Osteocyte (in vitro differentiated cells): ENCODE measurements at regions not wholly inside any gene's neighbourhood (a gene's known extent, or its start where the extent isn't known, plus 50 kb on each side); places are given as distances from the start of the nearest gene placed in this dataset.
"Not testable (repeated sequence)": the region's sequence is repeated elsewhere in the genome, so short reads cannot be mapped to it uniquely, and the experiment has no call there.

ENCODE experiments used
- DNase-seq: peaks from one replicate; pipeline ENCODE4 v3.0.0; 2021; ENCODE audit warnings: mixed read lengths; ENCODE audit not compliant: unreplicated experiment; ENCODE audit errors: extremely low spot score
- H3K27ac Mint-ChIP-seq: one replicate; pipeline ENCODE4 v1.8.0; 2021; ENCODE audit warnings: mild to moderate bottlenecking, mixed read lengths; ENCODE audit not compliant: unreplicated experiment
- H3K27me3 Mint-ChIP-seq: one replicate; pipeline ENCODE4 v1.8.0; 2021; ENCODE audit warnings: mixed read lengths; ENCODE audit not compliant: unreplicated experiment
- H3K36me3 Mint-ChIP-seq: one replicate; pipeline ENCODE4 v1.8.0; 2021; ENCODE audit warnings: mixed read lengths; ENCODE audit not compliant: unreplicated experiment
- H3K4me1 Mint-ChIP-seq: one replicate; pipeline ENCODE4 v1.8.0; 2021; ENCODE audit warnings: mixed read lengths; ENCODE audit not compliant: unreplicated experiment
- H3K4me3 Mint-ChIP-seq: one replicate; pipeline ENCODE4 v1.8.0; 2021; ENCODE audit warnings: mild to moderate bottlenecking, moderate library complexity, mixed read lengths; ENCODE audit not compliant: unreplicated experiment
- H3K9me3 Mint-ChIP-seq: one replicate; pipeline ENCODE4 v1.8.0; 2021; ENCODE audit warnings: mixed read lengths; ENCODE audit not compliant: unreplicated experiment
- TF ChIP-seq, protein P1 (sequence below): fragments of 200-600 bp; sonication (generic); IDR thresholded peaks from 2 replicates; pipeline ENCODE4 v1.5.0; 2021; ENCODE audit warnings: antibody characterized with exemption, mild to moderate bottlenecking, moderate library complexity

DNA sequence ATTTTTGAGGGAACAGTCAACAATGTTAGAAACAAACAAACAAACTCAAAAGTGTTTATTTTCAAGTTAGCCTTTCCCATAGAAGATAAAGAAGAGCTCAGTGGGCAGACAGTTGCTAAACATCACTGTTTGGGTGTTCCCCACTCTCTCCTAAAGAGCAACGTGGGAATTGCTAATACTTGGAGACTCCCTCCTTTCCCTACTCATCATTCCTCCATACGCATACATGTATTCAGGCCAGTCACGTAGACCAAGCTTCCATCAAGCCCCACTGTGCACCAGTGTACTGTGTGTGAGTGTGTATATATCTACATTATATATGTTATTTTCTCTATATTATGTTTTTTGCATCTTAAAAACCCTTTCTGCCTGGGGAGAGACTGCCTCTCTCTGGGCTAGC lies 115.0 kb upstream of the EGFLAM start:
- Mint-ChIP-seq H3K4me1 (no peaks in the 10 kb centered on the region), H3K27ac (no peak overlapping the region), H3K9me3 (no peaks in the 10 kb centered on the region), H3K36me3 (no peaks in the 10 kb centered on the region), H3K4me3 (no peak overlapping the region), H3K27me3 (peaks cover 14% of the 10 kb centered on the region)
- DNase-seq = no peak
- TF ChIP-seq, protein P1, sequence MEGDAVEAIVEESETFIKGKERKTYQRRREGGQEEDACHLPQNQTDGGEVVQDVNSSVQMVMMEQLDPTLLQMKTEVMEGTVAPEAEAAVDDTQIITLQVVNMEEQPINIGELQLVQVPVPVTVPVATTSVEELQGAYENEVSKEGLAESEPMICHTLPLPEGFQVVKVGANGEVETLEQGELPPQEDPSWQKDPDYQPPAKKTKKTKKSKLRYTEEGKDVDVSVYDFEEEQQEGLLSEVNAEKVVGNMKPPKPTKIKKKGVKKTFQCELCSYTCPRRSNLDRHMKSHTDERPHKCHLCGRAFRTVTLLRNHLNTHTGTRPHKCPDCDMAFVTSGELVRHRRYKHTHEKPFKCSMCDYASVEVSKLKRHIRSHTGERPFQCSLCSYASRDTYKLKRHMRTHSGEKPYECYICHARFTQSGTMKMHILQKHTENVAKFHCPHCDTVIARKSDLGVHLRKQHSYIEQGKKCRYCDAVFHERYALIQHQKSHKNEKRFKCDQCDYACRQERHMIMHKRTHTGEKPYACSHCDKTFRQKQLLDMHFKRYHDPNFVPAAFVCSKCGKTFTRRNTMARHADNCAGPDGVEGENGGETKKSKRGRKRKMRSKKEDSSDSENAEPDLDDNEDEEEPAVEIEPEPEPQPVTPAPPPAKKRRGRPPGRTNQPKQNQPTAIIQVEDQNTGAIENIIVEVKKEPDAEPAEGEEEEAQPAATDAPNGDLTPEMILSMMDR = no peak

DNA sequence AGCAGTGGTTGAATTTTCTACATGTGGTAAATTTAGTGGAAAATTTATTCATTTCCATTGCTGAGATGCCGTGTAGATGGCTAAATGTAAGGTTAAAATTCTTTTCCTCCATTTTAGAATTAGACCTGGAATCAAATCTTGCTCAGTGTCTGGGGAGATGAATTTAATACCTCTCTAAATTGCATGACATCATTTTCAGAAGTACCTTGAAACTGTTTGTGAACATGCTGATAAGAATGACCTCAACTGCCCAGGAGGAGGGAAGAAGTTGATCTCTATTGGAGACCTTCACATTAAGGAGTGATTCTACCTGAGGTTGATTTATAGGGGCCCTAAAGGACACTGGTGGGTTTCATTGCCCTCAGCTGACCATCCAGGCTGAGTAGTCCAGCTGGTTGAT lies 116.7 kb upstream of the EGFLAM start:
- Mint-ChIP-seq H3K36me3 (no peaks in the 10 kb centered on the region), H3K27ac (no peak overlapping the region)

GRCh38 chr5:38138574-38138973 lies 119.8 kb upstream of the EGFLAM start:
- DNase-seq = no peak
- Mint-ChIP-seq H3K9me3 (no peaks in the 10 kb centered on the region), H3K27me3 (peaks cover 11% of the 10 kb centered on the region), H3K36me3 (no peaks in the 10 kb centered on the region), H3K4me1 (no peaks in the 10 kb centered on the region), H3K4me3 (no peak overlapping the region), H3K27ac (no peak overlapping the region)
- TF ChIP-seq, protein P1 = no peak

More for the DNA sequence above, 116.7 kb upstream of the EGFLAM start:
- H3K27me3 Mint-ChIP-seq = peaks cover 14% of the 10 kb centered on the region
- H3K9me3 Mint-ChIP-seq = no peaks in the 10 kb centered on the region
- TF ChIP-seq, protein P1 = no peak
- no peak for DNase-seq
- H3K4me1 Mint-ChIP-seq = no peaks in the 10 kb centered on the region
- no peak overlapping the region for H3K4me3 Mint-ChIP-seq

GRCh38 chr5:38135486-38136039 lies 122.8 kb upstream of the EGFLAM start:
- no peaks in the 10 kb centered on the region for H3K9me3 Mint-ChIP-seq
- H3K36me3 Mint-ChIP-seq = no peaks in the 10 kb centered on the region
- H3K4me1 Mint-ChIP-seq = no peaks in the 10 kb centered on the region
- TF ChIP-seq, protein P1 = no peak
- no peak for DNase-seq
- H3K27ac Mint-ChIP-seq = no peak overlapping the region
- H3K4me3 Mint-ChIP-seq = no peak overlapping the region
- H3K27me3 Mint-ChIP-seq = peaks cover 10% of the 10 kb centered on the region

DNA sequence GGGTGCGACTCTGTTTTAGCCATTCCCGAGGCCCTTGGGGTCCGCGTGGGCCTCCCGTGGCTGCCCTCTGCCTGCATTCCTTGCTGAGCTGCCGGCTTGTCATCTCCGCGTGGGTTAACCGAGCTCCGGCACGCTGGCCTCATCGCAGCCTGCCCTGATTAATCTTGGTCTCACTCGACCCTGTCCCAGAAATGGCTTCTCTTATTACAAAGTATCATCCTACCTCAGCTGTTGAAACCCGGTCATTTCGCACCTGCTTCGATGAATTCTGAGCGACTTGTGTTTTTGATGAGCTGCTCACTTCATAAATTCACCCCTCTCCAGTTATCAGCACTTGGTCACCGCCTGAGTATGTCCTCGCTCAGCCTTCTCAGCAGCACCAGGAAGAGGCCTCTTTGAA lies 123.5 kb upstream of the EGFLAM start:
- TF ChIP-seq, protein P1 = no peak
- H3K4me3 Mint-ChIP-seq = no peak overlapping the region
- no peaks in the 10 kb centered on the region for H3K4me1 Mint-ChIP-seq

DNA sequence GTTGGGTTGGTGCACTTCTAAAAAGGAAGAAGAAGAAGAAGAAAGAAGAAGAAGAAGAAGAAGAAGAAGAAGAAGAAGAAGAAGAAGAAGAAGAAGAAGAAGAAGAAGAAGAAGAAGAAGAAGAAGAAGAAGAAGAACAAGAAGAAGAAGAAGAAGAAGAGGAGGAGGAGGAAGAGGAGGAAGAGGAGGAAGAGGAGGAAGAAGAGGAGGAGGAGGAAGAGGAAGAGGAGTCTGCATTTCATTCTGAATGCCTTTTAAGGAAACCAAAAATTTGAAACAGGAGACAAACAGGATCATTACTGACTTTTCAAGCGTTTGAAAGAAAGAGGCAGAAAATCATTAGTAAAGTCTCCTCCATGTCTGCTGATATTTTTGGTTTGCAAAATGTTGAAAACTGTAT lies 124.1 kb upstream of the EGFLAM start:
- not testable (repeated sequence) for DNase-seq, H3K4me1 Mint-ChIP-seq, H3K27me3 Mint-ChIP-seq, H3K27ac Mint-ChIP-seq, H3K4me3 Mint-ChIP-seq, H3K9me3 Mint-ChIP-seq, H3K36me3 Mint-ChIP-seq

More for the DNA sequence above, 123.5 kb upstream of the EGFLAM start:
- H3K27ac Mint-ChIP-seq = no peak overlapping the region
- H3K27me3 Mint-ChIP-seq = peaks cover 4% of the 10 kb centered on the region
- H3K36me3 Mint-ChIP-seq = no peaks in the 10 kb centered on the region
- no peak for DNase-seq
- no peaks in the 10 kb centered on the region for H3K9me3 Mint-ChIP-seq
